SK-N-MC (cell line): ENCODE measurements at regions not wholly inside any gene's neighbourhood (a gene's known extent, or its start where the extent isn't known, plus 50 kb on each side); places are given as distances from the start of the nearest gene placed in this dataset.

Experiments used
- EZH2 ChIP-seq: fragments of 200-600 bp; sonication (generic); IDR thresholded peaks from one replicate; pipeline ENCODE4 v1.6.1; 2017; ENCODE audit warnings: antibody characterized with exemption
- POLR2AphosphoS5 ChIP-seq: IDR thresholded peaks from 2 replicates; pipeline ENCODE4 v1.6.1; 2012; ENCODE audit warnings: mild to moderate bottlenecking, low read depth, low read length, borderline replicate concordance

DNA sequence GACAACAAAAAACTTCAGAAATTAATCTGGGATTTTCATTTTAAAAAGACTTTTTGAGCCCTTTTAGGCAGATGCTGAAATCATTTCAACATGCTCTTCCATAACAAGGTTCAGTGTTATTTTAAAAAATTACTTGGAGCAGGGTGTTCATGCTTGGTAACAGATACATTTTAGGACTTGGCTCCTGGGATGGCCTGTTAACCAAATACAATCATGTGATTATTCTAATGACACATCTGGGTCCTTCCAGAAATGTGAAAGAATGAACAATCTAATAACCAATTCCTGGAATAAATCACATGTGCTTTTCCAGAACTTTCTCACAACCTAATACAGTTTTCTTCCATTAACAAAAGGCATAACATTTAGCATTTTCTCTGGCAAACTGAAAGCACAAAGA, 379.8 kb upstream of the RUNX1 start:
- no peak for TF ChIP-seq POLR2AphosphoS5
- no peak for TF ChIP-seq EZH2
